Head of caudate nucleus (tissue), 42 donors: ENCODE measurements at regions not wholly inside any gene's neighbourhood (a gene's known extent, or its start where the extent isn't known, plus 50 kb on each side); places are given as distances from the start of the nearest gene placed in this dataset.
"Not testable (repeated sequence)": the region's sequence is repeated elsewhere in the genome, so short reads cannot be mapped to it uniquely, and the experiment has no call there.

Experiments
- DNase-seq, 42 donors: peaks; one replicate each; pipeline versions ENCODE4 v3.0.0 to v3.0.0-alpha.2; 2020 to 2021; ENCODE audit warnings: mixed read lengths in 7 of 42
- intact Hi-C: fragments of 100-400 bp; cut with DNase I; formaldehyde crosslinking; loops from one replicate; pipeline ENCODE4 v1.15.0; 2022

DNA sequence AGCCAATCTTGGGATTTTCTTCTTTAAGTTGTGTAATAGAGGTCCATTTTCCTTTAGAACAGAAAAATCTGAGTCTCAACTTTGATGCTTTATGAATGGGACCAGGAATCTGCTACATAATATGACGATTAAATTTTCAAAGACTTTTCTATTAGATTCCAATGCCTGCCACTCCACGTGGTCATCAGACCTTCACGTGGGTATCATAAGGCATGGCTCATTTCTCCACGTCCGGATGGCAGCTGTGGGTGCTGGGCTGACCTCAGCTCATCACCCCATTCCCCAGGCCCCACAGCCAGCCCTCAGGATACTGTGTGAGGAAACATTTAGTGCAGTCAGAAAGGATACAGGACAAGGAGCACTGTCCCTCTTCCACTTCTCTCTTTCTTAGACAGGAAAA, 159.7 kb downstream of the SEMA6D start:
- no peak for DNase-seq
- intact Hi-C loops: no loop called here

DNA sequence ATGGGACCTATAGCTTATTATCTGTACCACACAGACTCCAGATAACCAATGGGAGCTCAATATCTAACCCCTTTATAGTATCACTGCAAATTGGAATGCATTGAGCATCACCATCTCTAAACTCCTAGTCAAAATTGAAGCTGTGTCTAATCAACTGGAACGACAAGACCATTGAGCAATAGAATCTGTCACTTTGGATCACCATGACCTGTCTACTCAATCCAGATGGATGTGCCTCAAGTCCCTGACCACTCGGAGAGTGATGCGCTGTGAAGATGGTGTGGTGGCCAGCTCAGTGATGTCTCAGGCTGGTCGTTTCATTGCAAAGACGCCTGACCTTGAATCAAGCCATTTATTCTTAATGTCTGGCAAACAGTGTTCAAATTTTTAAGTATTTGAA, 160.5 kb downstream of the SEMA6D start:
- intact Hi-C loops: no loop called here

DNA sequence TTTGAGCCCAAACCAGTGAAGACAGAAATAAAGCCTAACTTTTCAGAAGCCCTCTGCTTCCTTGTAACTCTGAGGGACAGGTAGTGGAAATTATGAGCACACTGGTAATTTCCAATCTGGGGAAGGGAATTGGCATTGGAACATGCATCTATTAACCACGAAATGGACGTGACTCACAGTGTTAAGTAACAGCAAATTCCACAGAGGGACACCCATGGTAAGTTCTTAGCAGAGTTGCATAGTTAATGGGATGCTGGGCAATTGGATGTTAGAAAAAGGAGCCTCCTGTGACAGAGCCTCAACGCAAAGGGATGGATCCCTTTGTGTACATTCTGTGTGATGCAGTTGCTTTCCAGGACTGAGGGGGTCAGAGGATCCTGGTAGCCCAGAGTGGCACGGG, 168.6 kb downstream of the SEMA6D start:
- intact Hi-C loops: no loop called here

More for the DNA sequence above, 160.5 kb downstream of the SEMA6D start:
- DNase-seq: no peak

DNA sequence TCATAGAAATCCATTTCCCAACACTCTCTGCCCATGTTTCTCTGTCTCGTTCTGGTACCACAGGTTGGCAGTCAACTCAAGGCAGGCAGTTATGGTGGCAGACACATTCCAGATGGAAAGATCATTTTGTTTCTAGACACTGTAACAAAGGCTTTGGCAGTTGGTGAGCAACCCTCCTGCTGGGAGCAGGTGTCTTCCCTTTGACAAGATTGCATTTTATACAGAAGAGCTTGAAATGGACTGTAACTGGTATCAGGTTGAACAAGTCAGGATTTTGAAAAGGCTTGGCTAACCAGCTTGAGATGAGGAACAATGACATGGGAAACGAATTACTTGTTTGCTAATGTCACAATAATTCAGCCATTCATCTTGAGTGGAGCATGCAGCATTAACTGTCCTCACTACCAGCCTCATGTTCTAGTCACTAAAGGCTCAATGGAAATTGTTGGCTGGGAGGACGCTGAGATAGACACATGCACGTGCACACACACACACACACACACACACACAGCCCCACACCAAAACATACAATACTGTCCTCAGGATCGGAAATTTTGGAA, 170.0 kb downstream of the SEMA6D start:
- no peak for DNase-seq
- intact Hi-C loops: no loop called here

More for the DNA sequence above, 168.6 kb downstream of the SEMA6D start:
- no peak for DNase-seq

DNA sequence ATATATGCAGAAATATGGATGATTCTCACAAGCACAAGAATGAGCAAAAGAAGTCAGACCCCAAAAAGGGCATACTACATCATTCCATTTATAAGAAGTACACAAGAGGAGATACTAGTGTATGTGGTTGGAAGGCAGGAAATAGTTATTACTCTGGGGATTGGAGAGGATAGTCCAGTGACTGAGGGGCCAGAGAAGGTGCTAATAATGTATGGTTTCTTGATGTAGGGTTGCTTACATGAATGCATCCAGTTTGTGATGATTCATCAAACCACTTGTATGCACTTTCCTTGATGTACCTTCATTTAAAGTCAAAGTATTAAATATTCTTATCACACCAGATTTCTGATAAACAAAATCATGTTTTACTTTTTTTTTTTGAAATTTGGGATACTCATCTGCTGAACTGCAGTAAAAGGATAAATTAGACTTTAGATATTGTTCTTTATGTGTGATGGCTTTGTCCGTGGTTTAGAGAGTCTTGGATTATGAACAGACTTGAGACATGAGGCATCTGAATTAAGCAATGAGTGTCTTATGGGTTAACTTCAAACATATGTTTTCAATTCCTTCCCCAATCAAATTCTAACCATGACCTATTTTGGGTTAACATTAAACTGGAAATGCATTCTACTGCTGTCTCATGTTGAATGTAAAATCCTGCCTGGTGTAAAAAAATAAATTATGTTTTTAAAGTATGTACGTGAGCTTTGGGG, 171.2 kb downstream of the SEMA6D start:
- DNase-seq: no peak
- intact Hi-C loops: no loop called here

DNA sequence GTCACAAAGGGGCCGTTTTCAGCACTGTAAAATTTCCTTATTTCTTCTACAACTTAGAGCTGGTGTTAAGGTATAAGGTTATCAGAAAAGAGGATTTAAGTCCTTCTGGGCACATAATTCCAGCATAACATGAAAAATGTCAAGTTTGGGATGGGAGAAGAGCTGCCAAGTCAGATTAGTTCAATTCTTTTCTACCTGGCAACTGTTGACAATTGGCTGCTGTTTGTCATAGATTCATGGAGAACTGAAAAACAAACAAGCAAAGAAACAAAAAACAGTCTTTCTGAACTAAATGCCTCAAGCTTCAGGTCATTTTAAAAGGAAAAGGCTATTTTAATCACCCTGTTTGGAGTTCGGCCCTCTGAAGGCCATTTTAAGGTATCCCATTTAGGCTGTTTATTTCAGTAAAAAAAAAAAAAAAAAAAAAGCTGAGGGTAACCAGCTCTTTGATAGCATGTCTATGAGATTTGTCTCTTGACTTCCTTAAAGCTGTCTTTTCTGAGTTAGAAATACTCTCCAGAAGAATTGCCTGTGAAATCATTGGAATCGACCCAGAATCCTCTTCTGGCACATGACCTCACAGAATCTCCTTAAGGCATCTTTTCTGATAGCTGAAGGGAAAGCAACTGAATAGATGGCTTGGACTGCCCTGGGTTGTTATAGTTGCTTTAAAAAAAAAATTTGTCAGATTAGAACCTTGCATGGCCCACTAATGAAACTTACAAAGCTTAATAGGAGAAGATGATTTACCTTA, 173.3 kb downstream of the SEMA6D start:
- intact Hi-C loops: no loop called here
- no peak for DNase-seq

- intact Hi-C loops: no loop called here
- no peak for DNase-seq
Measured at GRCh38 chr15:47897525-47897924, 180.2 kb downstream of the SEMA6D start.

DNA sequence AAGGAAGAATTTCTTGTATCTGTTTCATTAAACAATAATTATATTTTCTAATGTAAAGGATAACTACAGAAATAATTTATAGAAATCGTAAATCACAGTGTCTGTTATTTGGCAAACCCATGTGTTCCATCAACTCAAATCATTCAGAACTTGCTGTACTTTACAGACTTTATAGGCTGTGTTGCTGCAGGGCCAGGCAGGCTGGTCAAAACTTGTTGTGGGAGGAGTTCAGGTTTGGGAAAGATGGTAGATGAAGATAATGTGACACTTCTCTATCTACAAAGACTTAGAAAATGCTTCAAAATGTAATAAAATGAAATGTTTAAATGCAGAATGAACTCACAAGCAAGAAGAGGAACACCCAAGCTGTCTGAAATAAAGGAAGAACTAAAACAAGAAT, 183.4 kb downstream of the SEMA6D start:
- DNase-seq: no peak

DNA sequence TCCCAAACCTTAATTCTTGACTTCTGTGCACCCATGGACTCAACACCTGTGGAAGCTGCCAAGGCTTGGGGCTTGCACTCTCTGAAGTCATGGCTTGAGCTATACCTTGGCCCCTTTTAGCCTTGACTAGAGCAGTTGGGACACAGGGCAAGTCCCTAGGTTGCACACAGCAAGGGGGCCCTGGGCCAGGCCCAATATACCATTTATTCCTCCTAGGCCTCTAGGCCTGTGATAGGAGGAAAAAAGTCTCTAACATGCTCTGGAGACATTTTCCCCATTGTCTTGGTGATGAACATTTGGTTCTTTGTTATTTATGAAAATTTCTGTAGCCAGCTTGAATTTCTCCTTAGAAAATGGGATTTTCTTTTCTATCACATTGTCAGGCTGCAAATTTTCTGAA, 186.1 kb downstream of the SEMA6D start:
- DNase-seq: no peak
- intact Hi-C loops: no loop called here

More for the DNA sequence above, 183.4 kb downstream of the SEMA6D start:
- intact Hi-C loops: no loop called here

DNA sequence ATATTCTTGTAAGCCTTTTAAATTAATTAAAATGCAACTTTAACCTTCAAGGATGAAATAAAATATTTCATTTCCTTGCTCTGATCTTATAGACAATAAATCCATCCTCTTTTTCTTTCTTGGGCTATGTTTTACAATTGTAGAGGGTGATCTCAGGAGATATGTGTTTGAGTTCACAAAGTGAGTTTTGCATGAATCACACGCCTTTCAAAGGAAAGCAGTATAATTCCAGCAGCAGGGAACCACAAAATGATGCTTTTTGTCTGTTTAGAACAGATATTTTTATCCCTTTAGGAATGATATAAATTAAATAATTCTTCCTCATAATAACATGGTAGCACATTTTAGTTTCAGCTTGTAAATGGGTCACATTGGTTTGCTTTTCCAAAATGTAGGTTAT, 191.2 kb downstream of the SEMA6D start:
- intact Hi-C loops: no loop called here
- no peak for DNase-seq

GRCh38 chr15:47908950-47909670, 191.8 kb downstream of the SEMA6D start:
- intact Hi-C loops: no loop called here

GRCh38 chr15:47912910-47913309, 195.6 kb downstream of the SEMA6D start:
- DNase-seq: peak in 2 of 42 donors; percentile 2 to 47
- intact Hi-C loops: not testable (repeated sequence)

More at GRCh38 chr15:47908950-47909670, 191.8 kb downstream of the SEMA6D start:
- DNase-seq: no peak

- no peak for DNase-seq
- intact Hi-C loops: no loop called here
Measured at GRCh38 chr15:47917881-47918280, 200.6 kb downstream of the SEMA6D start.

DNA sequence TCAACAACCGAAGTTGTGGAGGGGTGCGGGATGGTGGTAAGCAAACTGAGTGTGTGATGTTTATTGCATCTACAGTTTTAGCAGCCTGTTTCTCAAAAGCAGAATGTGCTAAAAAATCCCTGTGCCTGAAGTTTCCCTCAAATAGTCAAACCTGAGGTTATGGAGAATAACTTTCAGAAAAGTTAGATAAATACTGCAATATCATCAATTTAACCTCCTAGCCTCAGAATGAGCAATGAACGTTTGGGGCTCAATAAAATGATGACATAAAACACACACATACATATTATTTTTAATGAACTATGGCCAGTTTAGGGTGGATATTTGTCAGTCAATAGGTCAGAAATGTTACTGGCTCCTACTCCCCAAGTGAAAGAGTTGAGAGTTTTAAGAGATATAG, 201.6 kb downstream of the SEMA6D start:
- intact Hi-C loops: no loop called here
- no peak for DNase-seq

- intact Hi-C loops: no loop called here
Measured at GRCh38 chr15:47924381-47924780, 196.4 kb upstream of the SLC24A5 start.

DNA sequence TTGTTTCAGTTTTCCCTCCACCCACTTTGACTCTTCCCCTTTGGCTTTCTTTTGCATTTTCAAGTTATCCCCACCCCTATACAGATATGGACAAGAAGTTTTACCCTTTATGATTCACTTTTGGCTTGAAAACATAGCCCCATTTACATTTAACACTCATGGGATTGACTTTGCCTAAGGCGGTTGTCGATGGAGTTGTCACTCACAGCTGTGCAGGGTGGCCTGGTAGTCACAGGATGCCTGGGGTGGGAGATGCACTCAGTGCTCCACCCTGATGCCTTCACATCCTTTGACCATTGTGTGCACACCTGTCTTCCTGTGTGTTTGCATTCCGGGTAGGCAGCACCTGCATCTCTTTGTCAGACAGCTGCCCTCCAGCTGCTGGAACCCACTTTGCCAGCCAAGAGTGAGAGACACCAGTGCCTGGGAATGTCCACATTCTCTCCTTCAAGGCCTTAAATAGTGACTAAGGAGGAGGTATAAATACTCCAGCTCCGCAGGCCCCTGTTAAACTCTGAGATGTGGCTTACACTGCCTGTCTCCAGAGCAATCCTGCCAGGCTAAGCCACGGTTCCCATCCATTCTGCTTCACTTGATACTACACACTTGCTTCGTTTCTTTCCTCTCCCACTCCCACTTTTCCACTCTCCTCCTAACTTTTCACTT, 191.5 kb upstream of the SLC24A5 start:
- intact Hi-C loops: no loop called here
- DNase-seq: no peak

More at GRCh38 chr15:47924381-47924780, 196.4 kb upstream of the SLC24A5 start:
- no peak for DNase-seq

GRCh38 chr15:47932261-47932660, 188.5 kb upstream of the SLC24A5 start:
- intact Hi-C loops: no loop called here
- no peak for DNase-seq

GRCh38 chr15:47932951-47933641, 187.7 kb upstream of the SLC24A5 start:
- no peak for DNase-seq
- intact Hi-C loops: no loop called here

GRCh38 chr15:47933865-47934264, 186.9 kb upstream of the SLC24A5 start:
- intact Hi-C loops: no loop called here
- DNase-seq: no peak
